ENCODE measurements at regions not wholly inside any gene's neighbourhood (a gene's known extent, or its start where the extent isn't known, plus 50 kb on each side); places are given as distances from the start of the nearest gene placed in this dataset.
"Not testable (repeated sequence)": the region's sequence is repeated elsewhere in the genome, so short reads cannot be mapped to it uniquely, and the experiment has no call there.

- DNase-seq, result no peak
Measured at GRCh38 chr2:84286878-84287277, 172.2 kb downstream of the SUCLG1 start.

DNA sequence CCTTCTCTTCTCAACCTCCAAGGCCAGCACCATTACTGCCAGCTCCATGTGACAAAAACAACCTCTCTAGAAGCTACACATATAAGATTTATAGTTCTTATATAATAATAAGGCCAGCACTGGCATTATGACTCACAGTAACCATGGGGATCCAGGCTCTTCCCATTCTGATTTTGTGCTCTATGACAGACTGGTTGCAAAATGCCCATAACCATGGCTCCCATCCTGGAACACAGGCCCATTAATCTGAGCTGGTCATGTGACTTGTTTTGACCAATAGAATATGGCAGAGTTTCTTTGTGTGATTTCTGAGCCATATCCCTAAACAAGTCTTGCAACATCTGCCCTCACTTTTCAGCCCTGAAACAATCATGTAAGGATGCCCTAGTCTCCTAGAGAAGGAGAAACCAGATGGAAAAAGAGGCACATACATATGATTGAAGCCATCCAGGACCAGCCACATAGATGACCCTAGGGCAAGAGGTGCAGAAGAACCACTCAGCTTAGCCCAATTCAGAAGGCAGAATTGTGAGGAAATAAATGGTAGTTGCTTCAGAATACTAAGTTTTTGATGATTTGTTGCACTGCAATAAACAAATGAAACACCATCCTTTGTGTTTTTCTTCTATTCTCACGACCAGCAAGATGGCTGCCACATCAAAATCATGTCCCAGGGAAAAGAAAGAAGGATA lies 173.9 kb downstream of the SUCLG1 start:
- DNase-seq, result no peak

DNA sequence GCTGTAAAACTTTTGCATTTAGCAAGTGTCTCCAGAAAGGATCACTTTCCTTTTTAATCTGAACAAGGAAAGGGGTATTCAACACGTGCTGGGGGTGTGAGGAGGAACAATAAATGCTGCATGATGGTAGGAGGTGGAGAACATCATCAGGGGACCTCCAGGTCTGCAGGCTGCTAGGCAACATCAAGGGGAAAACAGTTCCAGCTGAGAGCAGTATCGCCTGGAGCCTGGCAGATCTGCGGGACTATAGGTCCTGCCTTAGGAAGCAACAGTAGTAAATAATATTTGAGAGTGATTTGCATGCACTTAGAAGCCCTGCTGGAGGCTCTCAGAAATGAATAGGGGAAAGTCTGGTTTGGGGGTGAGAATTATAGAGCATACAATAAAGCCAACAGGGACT lies 175.6 kb downstream of the SUCLG1 start:
- no peak for DNase-seq

DNA sequence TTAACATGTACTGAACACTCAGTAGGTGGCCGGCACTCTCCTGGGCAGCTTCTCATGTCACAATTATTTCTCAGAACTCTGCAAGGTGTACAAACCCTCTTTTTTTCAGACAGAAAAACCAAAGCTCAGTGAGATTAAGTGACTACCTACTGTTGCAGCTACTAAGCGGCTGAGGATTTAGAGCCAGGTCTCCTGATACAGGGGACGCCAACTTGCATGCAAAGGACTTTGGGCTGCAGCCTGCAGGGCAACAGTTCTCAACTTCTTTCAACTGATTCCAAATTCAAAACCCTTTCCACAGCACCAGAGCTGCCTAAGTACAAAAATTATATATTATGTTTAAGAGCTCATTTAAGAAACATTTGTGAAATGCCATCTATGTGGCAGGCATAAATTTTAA lies 177.6 kb downstream of the SUCLG1 start:
- no peak for DNase-seq

DNA sequence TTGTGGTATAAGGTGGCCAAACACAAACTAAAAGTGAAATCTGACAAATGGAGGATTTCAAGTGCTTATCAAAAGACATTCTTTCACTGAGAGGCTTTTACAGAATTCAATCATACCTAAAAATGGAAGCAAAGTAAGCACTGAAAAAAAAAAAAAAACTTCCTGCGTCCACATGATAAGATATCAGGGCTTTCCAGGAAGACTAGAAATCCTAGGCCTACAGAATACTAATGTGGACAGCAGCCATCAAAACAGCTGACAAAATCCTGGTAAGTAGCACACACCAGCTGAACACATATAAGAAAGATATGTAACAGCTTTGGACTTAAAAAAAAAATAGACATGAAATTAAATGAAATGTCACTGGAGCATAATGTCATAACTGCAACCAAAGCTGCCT lies 178.2 kb downstream of the SUCLG1 start:
- DNase-seq, result no peak

- DNase-seq, result no peak
Measured at GRCh38 chr2:84278386-84278785, 180.7 kb downstream of the SUCLG1 start.

DNA sequence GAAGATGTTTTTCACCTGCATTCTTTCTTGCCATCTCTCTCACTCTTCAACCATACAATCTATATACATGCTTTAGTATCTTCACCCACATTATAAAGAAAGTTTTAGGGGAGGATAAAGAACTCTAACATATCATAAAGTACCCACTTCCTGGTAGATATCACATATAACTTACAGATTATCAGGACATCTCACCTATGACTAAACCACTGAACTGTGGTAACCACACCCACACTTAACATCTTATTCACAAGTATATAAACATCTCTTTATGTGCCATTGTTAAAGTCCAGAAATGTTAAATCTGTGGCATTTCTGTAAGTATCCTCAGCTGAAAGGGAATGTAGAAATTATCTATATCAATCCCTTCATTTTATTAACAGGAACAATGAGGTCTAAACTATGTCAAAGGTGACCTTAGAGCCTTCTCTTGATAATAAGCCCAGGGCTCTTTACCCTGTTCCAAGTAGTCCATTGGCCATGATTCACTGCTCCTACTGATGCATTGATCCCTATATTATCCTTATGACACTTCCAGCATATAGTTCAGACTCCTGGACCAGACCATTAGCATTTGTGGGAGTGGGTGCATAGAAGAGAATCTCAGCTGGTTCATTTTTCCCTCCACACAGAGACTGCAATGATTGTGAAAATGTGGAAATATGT lies 182.4 kb downstream of the SUCLG1 start:
- no peak for DNase-seq

GRCh38 chr2:84273406-84273805 lies 185.7 kb downstream of the SUCLG1 start:
- DNase-seq, result no peak

DNA sequence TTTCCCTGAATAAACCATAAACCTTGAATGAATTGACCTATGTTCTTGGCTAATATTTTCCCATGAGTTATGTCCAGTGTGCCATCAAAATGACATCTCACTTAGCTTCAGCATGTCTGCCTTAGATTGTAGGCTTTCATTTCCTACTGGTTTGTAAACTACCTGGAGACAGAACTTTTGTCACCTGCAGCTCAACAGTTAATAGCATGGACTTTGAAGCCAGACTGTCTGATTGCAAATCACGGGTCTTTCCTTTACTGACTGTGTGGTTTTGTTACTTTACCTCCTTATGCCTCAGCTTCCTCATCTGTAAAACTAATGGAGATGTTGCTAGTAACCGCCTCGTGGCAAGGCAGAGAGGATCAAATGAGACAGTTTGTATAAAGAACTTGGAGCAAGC lies 187.1 kb downstream of the SUCLG1 start:
- DNase-seq, result no peak

DNA sequence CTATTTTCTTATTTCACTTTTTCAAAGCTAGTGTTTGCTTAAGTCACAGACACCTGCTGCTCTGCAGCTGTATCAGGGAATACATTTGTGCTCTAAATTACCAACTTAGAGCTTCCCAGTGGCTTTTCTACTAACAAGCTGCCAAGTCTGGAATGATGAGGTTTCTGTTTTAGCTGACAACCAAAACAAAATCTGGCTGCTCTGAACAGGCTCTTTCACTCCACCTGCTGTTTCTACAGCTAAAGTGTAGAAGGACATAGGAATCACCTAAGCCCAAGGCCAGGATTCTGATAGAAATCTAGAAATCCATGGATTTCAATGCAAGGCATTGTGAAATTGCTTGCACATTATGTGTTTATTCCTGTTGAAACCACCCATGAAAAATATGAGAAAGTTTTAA lies 201.2 kb downstream of the SUCLG1 start:
- no peak for DNase-seq

GRCh38 chr2:84251651-84252302 lies 207.3 kb downstream of the SUCLG1 start:
- no peak for DNase-seq

DNA sequence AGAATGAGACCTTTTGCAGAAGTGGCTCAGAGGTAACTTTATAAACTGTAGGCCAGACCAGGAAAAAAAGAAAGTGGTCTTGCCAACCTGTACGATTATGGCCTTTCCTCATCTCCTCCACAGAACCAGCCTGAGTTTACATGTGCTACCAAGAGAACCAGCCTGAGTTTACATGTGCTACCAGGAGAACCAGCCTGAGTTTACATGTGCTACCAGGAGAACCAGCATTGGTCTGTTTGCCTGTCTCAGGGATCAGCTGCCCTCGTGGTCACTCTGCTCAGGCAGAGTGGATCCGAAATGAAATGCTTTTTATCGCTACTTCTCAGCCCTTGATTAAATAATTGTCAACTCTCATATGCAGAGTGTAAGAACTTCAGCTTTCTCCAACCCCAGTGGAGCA lies 209.9 kb downstream of the SUCLG1 start:
- no peak for DNase-seq

GRCh38 chr2:84247532-84247931 lies 211.5 kb downstream of the SUCLG1 start:
- DNase-seq, result no peak

- no peak for DNase-seq
Measured at GRCh38 chr2:84243788-84244733, 215.0 kb downstream of the SUCLG1 start.

- DNase-seq, result no peak
Measured at GRCh38 chr2:84238907-84239306, 220.2 kb downstream of the SUCLG1 start.

- no peak for DNase-seq
Measured at GRCh38 chr2:84236288-84236687, 222.8 kb downstream of the SUCLG1 start.

DNA sequence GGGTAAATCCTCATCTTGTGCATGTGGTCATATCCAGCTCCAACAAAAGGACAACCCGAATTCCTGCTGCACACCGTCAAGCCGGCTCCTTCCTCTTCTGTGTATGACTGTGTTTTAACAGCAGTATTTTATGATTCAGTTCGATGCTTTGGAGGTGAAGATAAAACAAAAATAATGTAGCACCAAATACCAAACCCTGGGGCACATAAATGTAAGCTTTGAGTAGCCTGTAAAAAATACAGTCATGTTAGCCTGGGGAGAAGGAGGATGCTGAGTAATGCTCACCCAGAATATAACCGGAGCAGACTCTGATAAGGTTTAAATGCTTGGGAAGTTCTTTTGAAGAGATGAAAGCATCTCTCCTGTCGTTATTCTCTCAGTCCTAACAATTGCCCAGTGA lies 225.0 kb downstream of the SUCLG1 start:
- DNase-seq, result no peak

- no peak for DNase-seq
Measured at GRCh38 chr2:84231478-84231877, 227.6 kb downstream of the SUCLG1 start.

- no peak for DNase-seq
Measured at GRCh38 chr2:84224121-84224520, 235.0 kb downstream of the SUCLG1 start.

GRCh38 chr2:84223191-84223590 lies 235.9 kb downstream of the SUCLG1 start:
- DNase-seq, result no peak

DNA sequence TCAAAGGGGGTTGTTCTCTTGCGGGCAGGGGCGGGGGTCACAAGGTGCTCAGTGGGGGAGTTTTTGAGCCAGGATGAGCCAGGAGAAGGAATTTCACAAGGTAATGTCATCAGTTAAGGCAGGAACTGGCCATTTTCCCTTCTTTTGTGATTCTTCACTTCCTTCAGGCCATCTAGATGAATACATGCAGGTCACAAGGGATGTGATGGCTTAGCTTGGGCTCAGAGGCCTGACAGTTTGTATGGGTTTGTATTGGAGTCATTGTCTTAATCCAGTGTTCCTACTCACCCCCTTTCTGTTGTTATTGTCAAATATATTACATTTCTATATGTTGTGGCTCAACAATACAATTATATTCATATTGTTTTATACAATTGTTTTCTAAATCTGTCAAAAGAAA lies 238.0 kb downstream of the SUCLG1 start:
- not testable (repeated sequence) for DNase-seq

DNA sequence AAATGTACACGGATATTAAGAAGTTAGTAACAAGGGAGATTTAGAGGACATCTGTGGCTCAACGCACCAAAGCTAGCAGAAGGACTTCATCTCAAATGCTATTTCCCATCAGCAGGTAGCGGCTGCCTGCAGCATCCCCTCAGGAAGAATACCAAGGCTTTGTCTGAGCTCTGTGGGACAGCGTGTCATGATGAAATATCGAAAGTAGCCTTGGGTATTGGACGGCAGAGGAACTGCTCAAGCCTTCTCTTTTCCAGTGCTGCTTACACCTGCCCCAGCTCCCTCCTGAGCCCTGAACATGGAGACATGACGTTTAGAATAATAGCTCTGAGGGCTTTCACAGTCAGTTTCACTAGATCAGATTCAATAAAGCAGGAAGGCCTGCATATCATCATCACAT lies 241.6 kb downstream of the SUCLG1 start:
- no peak for DNase-seq

GRCh38 chr2:84214455-84214854 lies 244.6 kb downstream of the SUCLG1 start:
- no peak for DNase-seq

Measured in NCI-H2081 treated with DMSO at 0.1 percent for 48 hours (cell line).